NB4 (cell line): ENCODE measurements at regions not wholly inside any gene's neighbourhood (a gene's known extent, or its start where the extent isn't known, plus 50 kb on each side); places are given as distances from the start of the nearest gene placed in this dataset.

Source experiments
- CTCF ChIP-seq: IDR thresholded peaks from one replicate; pipeline ENCODE4 v1.5.1; 2012; ENCODE audit warnings: low read depth, low read length
- POLR2A ChIP-seq: IDR thresholded peaks from 2 replicates; pipeline ENCODE4 v1.6.1; 2011; ENCODE audit warnings: mild to moderate bottlenecking; ENCODE audit not compliant: insufficient read length; ENCODE audit errors: extremely low read depth

GRCh38 chr11:36774603-36775002, 176.6 kb upstream of the RAG2 start:
- TF ChIP-seq CTCF, result no peak
- TF ChIP-seq POLR2A, result no peak
